Limb (tissue), 2 donors: ENCODE measurements at regions not wholly inside any gene's neighbourhood (a gene's known extent, or its start where the extent isn't known, plus 50 kb on each side); places are given as distances from the start of the nearest gene placed in this dataset.
"Not testable (repeated sequence)": the region's sequence is repeated elsewhere in the genome, so short reads cannot be mapped to it uniquely, and the experiment has no call there.

Source experiments
- DNase-seq, 2 donors: peaks; one replicate each; pipeline ENCODE4 v3.0.0-alpha.2; 2016; ENCODE audit errors: extremely low spot score in 2 of 2

DNA sequence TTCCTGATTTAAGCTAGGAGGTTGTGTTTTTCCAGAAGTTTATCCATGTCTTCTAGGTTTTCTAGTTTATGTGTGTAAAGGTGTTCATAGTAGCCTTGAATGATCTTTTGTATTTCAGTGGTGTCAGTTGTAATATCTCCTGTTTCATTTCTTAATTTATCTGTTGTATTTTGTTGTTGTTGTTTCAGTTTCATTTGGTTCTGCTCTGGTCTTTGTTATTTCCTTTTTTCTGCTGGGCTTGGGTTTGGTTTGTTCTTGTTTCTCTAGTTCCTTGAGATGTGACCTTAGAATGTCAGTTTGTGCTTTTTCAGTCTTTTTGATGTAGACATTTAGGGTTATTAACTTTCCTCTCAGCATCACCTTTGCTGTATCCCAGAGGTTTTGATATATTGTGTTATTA lies 62.8 kb downstream of the SCP2D1 start:
- DNase-seq, result not testable (repeated sequence)

GRCh38 chr20:18879262-18879661 lies 65.7 kb downstream of the SCP2D1 start:
- no peak for DNase-seq

- no peak for DNase-seq
Observed at GRCh38 chr20:18886756-18887155, 73.2 kb downstream of the SCP2D1 start.

DNA sequence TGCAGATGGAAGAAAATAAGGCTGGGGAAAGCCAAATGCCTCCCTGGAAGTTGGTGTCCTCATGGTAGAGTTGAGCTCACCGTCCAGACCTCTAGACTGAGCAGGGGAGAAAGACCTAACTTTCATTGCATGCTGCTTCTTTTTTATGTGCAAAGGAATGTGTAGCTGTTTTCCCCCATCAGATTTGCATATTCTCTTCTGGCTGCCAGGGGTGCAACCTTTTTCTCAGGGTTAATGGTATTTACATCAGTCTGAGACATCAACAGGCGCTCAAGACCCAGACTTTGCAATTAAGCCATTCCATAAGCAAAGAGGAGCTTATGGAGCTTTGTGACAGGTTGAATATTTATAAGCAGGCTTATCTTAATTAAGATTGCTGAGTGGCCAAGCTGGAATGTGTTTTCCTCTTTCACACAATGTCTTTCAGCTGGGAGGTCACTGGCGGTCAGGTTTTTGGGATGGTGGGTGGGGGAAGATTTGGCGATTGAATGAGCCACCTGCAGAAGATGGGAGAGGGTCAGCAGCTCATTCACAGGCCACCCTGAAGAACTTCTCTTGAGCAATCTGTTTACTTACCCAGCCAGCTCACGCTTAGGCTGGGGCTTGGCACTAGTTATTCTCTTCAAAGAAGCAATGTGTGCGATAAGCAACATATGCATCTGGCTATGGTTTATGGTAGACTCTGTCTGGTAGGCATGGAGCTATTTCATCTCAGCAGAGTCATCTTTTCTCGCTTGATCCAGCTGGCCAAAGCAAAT lies 88.6 kb downstream of the SCP2D1 start:
- DNase-seq, result no peak

- no peak for DNase-seq
Observed at GRCh38 chr20:18904192-18904591, 90.6 kb downstream of the SCP2D1 start.

DNA sequence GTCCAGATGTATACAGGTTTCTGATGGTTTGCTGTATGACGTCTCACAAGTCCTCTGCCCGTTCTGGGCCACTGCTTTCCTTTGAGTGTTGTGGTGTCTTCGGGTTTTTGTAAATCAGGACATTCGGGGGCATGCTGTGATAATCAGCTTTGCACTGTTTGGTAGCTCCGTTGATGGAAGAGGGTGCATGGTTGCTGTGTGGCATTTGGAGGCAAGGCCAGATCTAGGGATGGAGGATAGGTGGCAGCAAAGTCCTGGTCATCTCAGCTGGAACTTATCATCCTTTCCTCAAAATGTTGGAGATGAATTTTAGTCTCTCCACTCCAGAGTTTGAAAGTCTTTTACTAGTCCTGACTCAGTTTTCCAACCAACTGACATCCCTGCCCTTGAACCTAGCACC lies 91.0 kb downstream of the SCP2D1 start:
- DNase-seq, result no peak

GRCh38 chr20:18906046-18906445 lies 92.5 kb downstream of the SCP2D1 start:
- DNase-seq, result no peak

GRCh38 chr20:18907353-18907752 lies 93.8 kb downstream of the SCP2D1 start:
- DNase-seq, result no peak

GRCh38 chr20:18908109-18908508 lies 94.5 kb downstream of the SCP2D1 start:
- DNase-seq, result no peak

GRCh38 chr20:18909254-18909653 lies 95.7 kb downstream of the SCP2D1 start:
- DNase-seq, result no peak

DNA sequence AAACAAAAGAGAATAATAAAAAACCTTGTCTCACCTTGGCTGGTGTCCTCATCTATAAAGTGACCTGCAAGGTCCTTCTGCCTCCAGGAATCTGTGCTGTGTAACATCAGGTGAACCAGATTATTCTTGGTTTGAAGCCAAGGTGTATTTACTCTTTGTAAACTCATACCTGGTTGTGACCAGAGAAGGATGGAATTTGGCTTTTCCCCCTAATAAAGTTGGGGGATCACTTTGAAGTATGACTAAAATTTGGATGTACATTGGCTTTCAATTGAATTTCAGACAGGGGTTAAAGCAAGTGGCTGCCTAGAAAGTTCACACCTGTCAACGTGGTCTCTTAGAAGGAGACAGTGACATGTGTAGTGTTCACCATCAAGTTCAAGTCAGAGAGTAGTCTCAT lies 100.1 kb downstream of the SCP2D1 start:
- no peak for DNase-seq

DNA sequence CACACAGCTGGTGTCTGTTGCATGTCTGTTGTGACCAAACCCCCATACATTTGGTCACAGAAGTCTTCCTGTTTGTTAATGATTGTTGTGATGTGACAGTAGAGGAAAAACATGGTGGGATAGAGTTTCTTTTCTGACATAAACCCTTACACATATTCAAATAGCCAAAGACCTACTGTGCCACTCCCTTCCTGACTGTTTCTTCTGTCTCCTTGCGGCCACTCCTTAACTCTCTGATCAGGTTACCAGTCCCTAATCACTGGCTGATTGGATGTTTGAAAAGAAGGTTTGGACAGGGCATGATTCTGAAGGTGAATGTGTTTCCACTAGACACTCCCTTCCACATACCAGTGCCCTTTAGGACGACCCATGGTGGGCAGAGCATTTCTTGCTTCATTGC lies 101.2 kb downstream of the SCP2D1 start:
- no peak for DNase-seq

DNA sequence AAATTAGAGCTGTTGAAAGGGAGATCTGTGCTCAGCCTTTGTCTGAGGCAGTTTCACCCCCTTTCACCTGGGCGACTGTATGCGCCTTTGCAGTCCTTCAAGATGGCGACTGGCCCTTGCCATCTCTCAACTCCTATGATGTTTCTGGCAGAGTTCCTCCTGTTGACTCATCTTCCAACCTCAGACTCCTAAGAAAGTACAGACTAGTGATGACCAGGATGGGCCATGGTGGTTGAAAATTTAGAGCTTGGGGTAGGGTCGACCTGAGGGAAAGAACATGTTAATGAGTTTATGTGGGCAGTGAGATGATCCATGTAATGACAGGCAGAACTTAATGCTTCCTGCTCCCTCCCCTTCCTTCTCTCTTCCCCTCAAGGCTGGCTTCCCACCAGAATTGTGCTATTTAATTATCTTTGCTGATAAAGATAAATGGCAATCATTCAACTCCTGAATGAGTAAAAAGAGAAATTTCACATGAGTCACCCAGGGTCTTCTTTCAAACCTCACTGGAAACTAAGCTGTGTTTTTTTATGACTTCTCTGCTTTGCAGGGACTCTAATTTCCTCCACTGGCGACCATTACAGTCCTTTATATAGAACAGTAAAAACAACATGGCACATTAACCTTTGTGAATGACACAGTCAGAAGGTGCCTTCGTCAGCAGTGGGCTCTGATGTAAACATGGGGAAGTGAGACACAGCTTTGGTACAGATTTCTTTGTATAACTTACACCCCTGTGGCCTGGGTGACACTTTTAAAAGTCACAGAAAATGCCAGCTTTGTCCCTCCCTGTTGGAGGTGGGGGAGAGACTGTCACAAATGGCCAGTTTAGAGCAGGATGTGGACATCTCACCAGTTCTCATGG lies 103.5 kb downstream of the SCP2D1 start:
- no peak for DNase-seq

- DNase-seq, result no peak
Observed at GRCh38 chr20:18919996-18920395, 106.4 kb downstream of the SCP2D1 start.

GRCh38 chr20:18921291-18921690 lies 107.7 kb downstream of the SCP2D1 start:
- DNase-seq, result no peak

- DNase-seq, result no peak
Observed at GRCh38 chr20:18922251-18922650, 108.7 kb downstream of the SCP2D1 start.

GRCh38 chr20:18922898-18923297 lies 109.3 kb downstream of the SCP2D1 start:
- no peak for DNase-seq

- DNase-seq, result no peak
Observed at GRCh38 chr20:18926965-18927364, 113.4 kb downstream of the SCP2D1 start.

DNA sequence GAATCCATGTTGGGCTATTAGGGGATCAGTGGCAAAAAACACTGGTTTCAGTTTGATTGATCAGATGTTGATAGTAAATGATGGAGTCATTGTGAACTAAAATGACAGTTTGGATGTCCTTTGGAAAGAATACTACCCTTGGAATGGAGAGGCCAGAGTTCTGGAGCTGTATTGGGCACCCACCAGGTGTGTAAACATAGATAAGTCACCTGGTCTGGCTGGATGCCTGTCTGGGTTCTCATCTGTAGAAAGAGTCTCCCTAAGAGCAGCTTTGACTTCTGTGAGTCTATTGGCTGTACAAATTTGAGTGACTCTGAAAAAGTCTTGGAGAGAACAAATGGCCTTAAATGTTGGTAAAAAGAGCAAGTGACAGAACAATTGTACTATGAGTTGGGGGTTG lies 115.0 kb downstream of the SCP2D1 start:
- no peak for DNase-seq

DNA sequence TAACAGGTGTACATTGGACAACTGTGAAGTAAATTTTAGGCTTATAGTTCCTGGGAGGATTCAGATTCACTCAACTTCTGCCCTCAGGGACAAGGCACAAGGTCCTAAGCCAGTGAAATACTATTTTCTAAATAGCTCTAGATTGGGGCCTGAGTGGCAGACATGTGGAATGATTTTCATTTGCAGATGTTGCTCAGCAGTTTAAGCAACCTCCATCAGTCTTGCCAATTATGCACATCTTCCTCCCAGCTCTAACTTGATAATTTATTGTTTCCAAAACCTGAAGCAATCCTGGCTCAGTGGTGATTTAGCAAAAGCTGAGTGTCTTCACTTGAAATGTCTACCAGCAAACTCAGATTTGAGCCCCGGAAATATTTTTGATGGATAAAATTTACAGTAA lies 116.2 kb downstream of the SCP2D1 start:
- DNase-seq, result no peak

GRCh38 chr20:18943542-18943941 lies 130.0 kb downstream of the SCP2D1 start:
- DNase-seq, result no peak

DNA sequence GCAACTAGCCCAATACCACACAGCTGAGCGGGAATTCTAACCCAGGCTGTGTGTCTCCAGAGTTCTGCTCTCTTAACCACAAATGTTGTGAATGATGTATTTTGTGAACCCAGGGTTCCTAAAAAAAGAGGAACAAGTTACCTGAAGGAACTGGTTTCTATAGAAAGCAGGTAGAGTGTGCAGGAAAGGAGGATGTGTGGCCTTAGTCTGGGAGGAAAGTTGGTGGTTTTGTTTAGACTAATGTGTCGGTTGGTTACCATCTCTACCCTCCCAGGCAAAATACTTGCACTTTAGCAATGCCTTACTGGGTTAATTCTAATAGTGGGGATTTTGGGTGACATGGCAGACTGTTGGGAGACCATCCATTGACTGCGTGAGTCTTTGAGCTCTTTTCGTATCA lies 143.3 kb downstream of the SCP2D1 start:
- DNase-seq, result no peak

DNA sequence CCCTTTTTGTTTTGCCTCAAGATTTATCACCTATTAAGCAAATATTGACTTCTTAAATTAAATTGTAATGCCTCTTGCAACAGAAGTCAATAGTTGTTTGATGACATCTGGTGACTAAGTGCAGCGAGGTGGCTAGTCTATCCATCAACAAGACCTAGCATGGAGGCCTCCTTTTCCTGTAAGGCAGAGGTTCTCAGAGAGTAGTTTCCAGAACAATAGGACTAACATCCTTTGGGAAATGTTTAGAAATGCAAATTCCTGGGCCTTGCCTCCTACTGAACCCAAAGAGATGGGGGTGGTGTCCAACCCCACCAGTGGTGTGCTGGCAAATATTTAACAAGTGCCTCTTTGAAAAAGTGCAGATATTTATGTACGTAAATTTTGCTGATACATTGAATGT lies 143.7 kb downstream of the SCP2D1 start:
- no peak for DNase-seq
